Stomach (tissue), 8 donors: ENCODE measurements at regions not wholly inside any gene's neighbourhood (a gene's known extent, or its start where the extent isn't known, plus 50 kb on each side); places are given as distances from the start of the nearest gene placed in this dataset.
A peak's percentile ranks its signal among the peaks of the same experiment; 100 is the strongest.

Experiments
- DNase-seq, 2 donors: peaks; one replicate each; pipeline versions ENCODE4 v3.0.0 to v3.0.0-alpha.2; 2013 to 2019
- H3K27ac ChIP-seq, 5 donors: fragments of 200-600 bp in 4 of 5; sonication (generic) in 4 of 5; one replicate each; pipeline ENCODE4 v1.5.1; 2013 to 2019; ENCODE audit warnings: mild to moderate bottlenecking in 1 of 5, moderate library complexity in 1 of 5
- H3K27me3 ChIP-seq, 3 donors: fragments of 200-600 bp; sonication (generic); one replicate each; pipeline ENCODE4 v1.5.1; 2017 to 2019; ENCODE audit warnings: mixed run types in 1 of 3
- H3K36me3 ChIP-seq, 4 donors: fragments of 200-600 bp; sonication (generic); 1 replicate in 3 of 4; 2 replicates in 1 of 4; pipeline ENCODE4 v1.5.1; 2016 to 2019
- H3K4me1 ChIP-seq, 4 donors: fragments of 200-600 bp; sonication (generic); one replicate each; pipeline ENCODE4 v1.5.1; 2016 to 2019
- H3K4me3 ChIP-seq, 4 donors: fragments of 200-600 bp; sonication (generic) in 3 of 4; one replicate each; pipeline ENCODE4 v1.5.1; 2016 to 2019; ENCODE audit warnings: mild to moderate bottlenecking in 1 of 4
- H3K9me3 ChIP-seq, 4 donors: fragments of 200-600 bp; sonication (generic); one replicate each; pipeline ENCODE4 v1.5.1; 2016 to 2019
- CTCF ChIP-seq, 7 experiments: fragments of 450-650 bp in 4 of 7; fragments of 200-600 bp in 3 of 7; sonication (generic) in 3 of 7; IDR thresholded peaks; one replicate each; pipeline ENCODE4 v1.5.1; 2016 to 2019; ENCODE audit warnings: antibody characterized with exemption in 7 of 7, control low read depth in 2 of 7, mild to moderate bottlenecking in 1 of 7
- EP300 ChIP-seq: sonication (generic); formaldehyde crosslinking; IDR thresholded peaks from one replicate; pipeline ENCODE4 v1.6.1; 2017; ENCODE audit warnings: antibody characterized with exemption
- POLR2A ChIP-seq, 4 donors: fragments of 450-650 bp; IDR thresholded peaks; one replicate each; pipeline ENCODE4 v1.6.1; 2016; ENCODE audit warnings: antibody characterized with exemption in 4 of 4, control low read depth in 2 of 4, mild to moderate bottlenecking in 1 of 4, moderate library complexity in 1 of 4
- POLR2AphosphoS5 ChIP-seq, 3 donors: sonication (generic); formaldehyde crosslinking; IDR thresholded peaks; one replicate each; pipeline ENCODE4 v1.6.1; 2016; ENCODE audit warnings: antibody characterized with exemption in 3 of 3
- WGBS, 5 donors: extraction: QIAGEN DNeasy Blood & Tissue Kit in 3 of 5; methylation state at CpG; one replicate each; pipeline versions ENCODE4 v1.1.5 to v1.1.7; 2013 to 2018; 5-methylcytosine and 5-hydroxymethylcytosine counted together
- intact Hi-C: fragments of 100-400 bp; cut with DNase I; formaldehyde crosslinking; loops from one replicate; pipeline ENCODE4 v1.15.1; 2023; ENCODE audit warnings: low total_unique reads
- donor health status: healthy with polysubstance abuse.
- donor health status: Bipolar disorder and iron deficiency.
- donor health status: healthy.

GRCh38 chr17:33778505-33779233 is 476.4 kb upstream of the CCL2 start:
- Histone ChIP-seq H3K27ac (no peak overlapping the region), H3K27me3 (peaks cover 0 to 40% (median 8%) of the 10 kb centered on the region in 3 donors), H3K4me1 (no peaks in the 10 kb centered on the region), H3K4me3 (no peak overlapping the region), H3K9me3 (no peaks in the 10 kb centered on the region), H3K36me3 (no peaks in the 10 kb centered on the region)
- TF ChIP-seq CTCF (IDR thresholded peaks at IDR 0.05) (no peak), POLR2A (IDR thresholded peaks at IDR 0.05) (no peak), EP300 (no peak), POLR2AphosphoS5 (IDR thresholded peaks at IDR 0.05) (no peak)
- DNase-seq, result no peak
- intact Hi-C loops, result no loop called here
- WGBS, 5 donors, result 65 to 73% (median 69%) methylated on average over 6 to 7 of the region's 7 CpGs

- Histone ChIP-seq H3K9me3 (no peaks in the 10 kb centered on the region), H3K27me3 (peaks cover 0 to 40% (median 8%) of the 10 kb centered on the region in 3 donors), H3K4me1 (no peaks in the 10 kb centered on the region), H3K27ac (no peak overlapping the region), H3K4me3 (no peak overlapping the region), H3K36me3 (no peaks in the 10 kb centered on the region)
- TF ChIP-seq EP300, result no peak
- peak in 6 of 7 experiments; percentile 63 to 98 (median 90) for TF ChIP-seq CTCF (IDR thresholded peaks at IDR 0.05)
- WGBS, 5 donors, result 3 to 7% (median 5%) methylated on average over 5 of the region's 5 CpGs
- DNase-seq, result peak; percentile 28 to 88
- intact Hi-C loops, result no loop called here
These were observed 475.9 kb upstream of the CCL2 start for GRCh38 chr17:33779234-33779591.

GRCh38 chr17:33785281-33785680 is 469.8 kb upstream of the CCL2 start:
- Histone ChIP-seq H3K4me1 (no peaks in the 10 kb centered on the region), H3K27ac (no peak overlapping the region), H3K36me3 (no peaks in the 10 kb centered on the region), H3K4me3 (no peak overlapping the region), H3K27me3 (peaks cover 0 to 37% (median 5%) of the 10 kb centered on the region in 3 donors), H3K9me3 (no peaks in the 10 kb centered on the region)
- no peak for TF ChIP-seq EP300
- no peak for TF ChIP-seq POLR2AphosphoS5 (IDR thresholded peaks at IDR 0.05)
- no peak for TF ChIP-seq CTCF (IDR thresholded peaks at IDR 0.05)
- no peak for TF ChIP-seq POLR2A (IDR thresholded peaks at IDR 0.05)
- intact Hi-C loops, result loop anchor here (10.0 kb wide), 1 partner anchor 380 kb away; no protein-coding TSS in a partner anchor
- DNase-seq, result no peak

- H3K4me3 ChIP-seq, result no peak overlapping the region
- TF ChIP-seq EP300 (no peak), POLR2A (IDR thresholded peaks at IDR 0.05) (no peak)
- WGBS, 5 donors, result 42 to 77% (median 60%) methylated on average over 1 of the region's 1 CpG
- peaks cover 0 to 28% (median 0%) of the 10 kb centered on the region in 3 donors for H3K27me3 ChIP-seq
- no peaks in the 10 kb centered on the region for H3K9me3 ChIP-seq
- H3K4me1 ChIP-seq, result no peaks in the 10 kb centered on the region
- no peaks in the 10 kb centered on the region for H3K36me3 ChIP-seq
- intact Hi-C loops, result loop anchor here (10.0 kb wide), 1 partner anchor 378 kb away; no protein-coding TSS in a partner anchor
- no peak for DNase-seq
- no peak overlapping the region for H3K27ac ChIP-seq
These were observed 468.6 kb upstream of the CCL2 start for GRCh38 chr17:33786478-33786877.

GRCh38 chr17:33789658-33790057 is 465.4 kb upstream of the CCL2 start:
- peaks cover 0 to 24% (median 0%) of the 10 kb centered on the region in 3 donors for H3K27me3 ChIP-seq
- H3K4me3 ChIP-seq, result no peak overlapping the region
- no peak overlapping the region for H3K27ac ChIP-seq
- no peaks in the 10 kb centered on the region for H3K36me3 ChIP-seq
- TF ChIP-seq POLR2A (IDR thresholded peaks at IDR 0.05) (no peak), POLR2AphosphoS5 (IDR thresholded peaks at IDR 0.05) (no peak), EP300 (no peak), CTCF (IDR thresholded peaks at IDR 0.05) (no peak)
- intact Hi-C loops, result loop anchor here (10.0 kb wide), 1 partner anchor 375 kb away; no protein-coding TSS in a partner anchor
- no peak for DNase-seq
- WGBS, 5 donors, result 59 to 77% (median 65%) methylated on average over 2 of the region's 2 CpGs
- H3K4me1 ChIP-seq, result no peaks in the 10 kb centered on the region
- H3K9me3 ChIP-seq, result no peaks in the 10 kb centered on the region
